BE2C (cell line): ENCODE measurements at regions not wholly inside any gene's neighbourhood (a gene's known extent, or its start where the extent isn't known, plus 50 kb on each side); places are given as distances from the start of the nearest gene placed in this dataset.

Source experiments
- DNase-seq: peaks from one replicate; pipeline ENCODE4 v3.0.0-alpha.2; 2020
- H3K27me3 ChIP-seq: fragments of 250-450 bp; sonication (Bioruptor Pico); 2 replicates; pipeline ENCODE4 v1.5.1; 2020; ENCODE audit warnings: mild to moderate bottlenecking
- H3K36me3 ChIP-seq: fragments of 250-450 bp; sonication (Bioruptor Pico); 2 replicates; pipeline ENCODE4 v1.5.1; 2020; ENCODE audit warnings: mild to moderate bottlenecking
- H3K4me1 ChIP-seq: fragments of 250-450 bp; sonication (Bioruptor Pico); 2 replicates; pipeline ENCODE4 v1.5.1; 2020
- H3K4me3 ChIP-seq: 2 replicates; pipeline ENCODE4 v1.5.1; 2011; ENCODE audit warnings: low read depth, low read length
- H3K9me3 ChIP-seq: fragments of 250-450 bp; sonication (Bioruptor Pico); 2 replicates; pipeline ENCODE4 v1.5.1; 2020
- TF ChIP-seq, protein P1 (sequence below): IDR thresholded peaks from 2 replicates; pipeline ENCODE4 v1.5.1; 2012; ENCODE audit warnings: mild to moderate bottlenecking, low read depth, low read length

DNA sequence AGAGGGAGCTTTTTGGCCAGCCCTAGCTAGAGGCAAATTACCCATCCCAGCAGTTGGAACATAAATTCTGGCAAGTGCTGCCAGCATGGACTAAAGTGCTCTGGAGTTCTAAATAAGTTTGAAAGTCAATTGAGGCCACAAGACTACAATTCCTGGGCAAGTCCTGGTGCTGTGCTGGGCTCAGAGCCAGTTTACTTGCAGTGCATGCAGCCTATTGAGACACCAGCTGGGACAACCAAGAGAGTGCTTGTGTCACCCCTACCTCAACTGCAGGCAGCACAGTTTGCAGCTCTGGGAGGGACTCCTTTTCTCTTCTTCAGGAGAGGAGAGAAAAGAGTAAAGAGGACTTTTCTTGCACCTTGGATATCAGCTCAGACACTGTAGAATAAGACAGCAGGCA is 277.2 kb upstream of the TMEFF2 start:
- TF ChIP-seq, protein P1, sequence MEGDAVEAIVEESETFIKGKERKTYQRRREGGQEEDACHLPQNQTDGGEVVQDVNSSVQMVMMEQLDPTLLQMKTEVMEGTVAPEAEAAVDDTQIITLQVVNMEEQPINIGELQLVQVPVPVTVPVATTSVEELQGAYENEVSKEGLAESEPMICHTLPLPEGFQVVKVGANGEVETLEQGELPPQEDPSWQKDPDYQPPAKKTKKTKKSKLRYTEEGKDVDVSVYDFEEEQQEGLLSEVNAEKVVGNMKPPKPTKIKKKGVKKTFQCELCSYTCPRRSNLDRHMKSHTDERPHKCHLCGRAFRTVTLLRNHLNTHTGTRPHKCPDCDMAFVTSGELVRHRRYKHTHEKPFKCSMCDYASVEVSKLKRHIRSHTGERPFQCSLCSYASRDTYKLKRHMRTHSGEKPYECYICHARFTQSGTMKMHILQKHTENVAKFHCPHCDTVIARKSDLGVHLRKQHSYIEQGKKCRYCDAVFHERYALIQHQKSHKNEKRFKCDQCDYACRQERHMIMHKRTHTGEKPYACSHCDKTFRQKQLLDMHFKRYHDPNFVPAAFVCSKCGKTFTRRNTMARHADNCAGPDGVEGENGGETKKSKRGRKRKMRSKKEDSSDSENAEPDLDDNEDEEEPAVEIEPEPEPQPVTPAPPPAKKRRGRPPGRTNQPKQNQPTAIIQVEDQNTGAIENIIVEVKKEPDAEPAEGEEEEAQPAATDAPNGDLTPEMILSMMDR = no peak
- no peaks in the 10 kb centered on the region for H3K4me1 ChIP-seq
- H3K27me3 ChIP-seq = no peaks in the 10 kb centered on the region
- H3K4me3 ChIP-seq = no peak overlapping the region
- DNase-seq = no peak
- no peaks in the 10 kb centered on the region for H3K36me3 ChIP-seq
- H3K9me3 ChIP-seq = no peaks in the 10 kb centered on the region

DNA sequence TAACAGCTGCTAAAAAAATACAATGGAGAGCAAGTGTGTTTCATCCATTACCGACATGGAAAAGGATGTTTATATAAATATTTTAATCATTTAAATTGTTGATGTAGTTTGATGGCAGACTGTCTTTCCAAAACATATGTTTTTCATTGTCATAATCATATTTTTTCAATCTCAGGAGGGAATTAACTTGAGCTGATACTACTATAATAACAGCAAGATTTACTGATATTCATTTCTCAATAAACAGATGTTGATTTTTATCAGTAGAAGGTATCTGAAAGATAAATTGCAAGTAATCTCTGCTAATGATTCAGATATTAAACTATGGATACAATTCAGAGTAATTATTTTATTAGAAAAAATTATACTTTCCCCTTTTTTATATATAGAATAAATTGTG is 274.9 kb upstream of the TMEFF2 start:
- H3K4me1 ChIP-seq = no peaks in the 10 kb centered on the region
- H3K9me3 ChIP-seq = no peaks in the 10 kb centered on the region
- TF ChIP-seq, protein P1 = no peak

DNA sequence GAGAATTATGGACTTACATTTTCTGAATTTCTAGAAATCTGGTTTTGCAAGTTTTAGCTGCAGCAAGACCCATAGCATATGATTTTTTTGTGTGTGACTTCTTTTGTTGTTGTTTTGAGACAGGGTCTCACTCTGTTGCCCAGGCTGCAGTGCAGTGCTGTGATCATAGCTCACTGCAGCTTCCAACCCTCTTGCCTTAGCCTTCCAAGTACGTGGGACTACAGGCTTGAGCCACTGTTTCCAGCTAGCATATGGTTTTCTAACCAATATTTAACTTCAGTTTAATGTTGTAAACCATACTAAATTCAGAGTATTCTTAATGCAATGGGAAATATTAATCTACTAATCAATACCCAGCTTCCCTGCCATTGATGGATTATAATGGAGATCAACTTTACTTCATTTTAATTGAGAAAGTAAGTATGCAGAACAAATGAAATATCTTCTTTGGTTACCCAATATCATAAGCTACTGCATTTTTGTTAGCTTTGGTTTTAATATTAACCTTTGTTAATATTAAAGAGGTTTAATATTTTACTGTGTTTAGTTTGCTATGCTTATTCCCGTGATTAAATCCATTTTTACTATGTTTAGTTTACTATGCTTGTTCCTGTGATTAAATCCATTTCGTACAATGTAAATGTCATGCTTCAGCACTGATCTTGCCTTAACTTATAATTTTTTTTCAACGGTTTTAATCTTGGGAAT is 273.4 kb upstream of the TMEFF2 start:
- Histone ChIP-seq H3K36me3 (no peaks in the 10 kb centered on the region), H3K27me3 (no peaks in the 10 kb centered on the region), H3K9me3 (no peaks in the 10 kb centered on the region), H3K4me3 (no peak overlapping the region), H3K4me1 (no peaks in the 10 kb centered on the region)
- no peak for DNase-seq
- TF ChIP-seq, protein P1 = no peak

More for the DNA sequence above, 274.9 kb upstream of the TMEFF2 start:
- no peaks in the 10 kb centered on the region for H3K27me3 ChIP-seq
- DNase-seq = no peak
- no peaks in the 10 kb centered on the region for H3K36me3 ChIP-seq
- no peak overlapping the region for H3K4me3 ChIP-seq

DNA sequence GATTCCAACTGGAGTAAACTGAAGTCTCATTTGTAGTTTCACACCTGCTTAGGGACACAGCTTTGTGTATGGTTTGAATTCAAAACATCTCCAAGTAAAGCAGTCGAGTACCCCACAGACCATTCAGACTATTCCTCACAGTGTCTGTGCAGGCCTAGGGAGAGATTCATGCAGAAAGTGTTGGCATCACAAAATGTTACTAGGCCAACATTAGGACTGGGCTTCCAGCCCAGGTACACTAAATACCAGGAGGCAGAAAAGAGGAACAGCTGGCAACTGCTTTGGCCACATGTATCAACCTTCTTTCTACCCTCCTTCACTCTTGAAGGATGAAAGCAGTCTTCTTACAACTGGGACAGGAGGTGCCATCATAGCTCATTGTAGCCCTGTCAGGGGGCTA is 270.4 kb upstream of the TMEFF2 start:
- Histone ChIP-seq H3K9me3 (no peaks in the 10 kb centered on the region), H3K4me3 (no peak overlapping the region), H3K27me3 (no peaks in the 10 kb centered on the region), H3K36me3 (no peaks in the 10 kb centered on the region), H3K4me1 (no peaks in the 10 kb centered on the region)
- TF ChIP-seq, protein P1 = no peak
- no peak for DNase-seq

DNA sequence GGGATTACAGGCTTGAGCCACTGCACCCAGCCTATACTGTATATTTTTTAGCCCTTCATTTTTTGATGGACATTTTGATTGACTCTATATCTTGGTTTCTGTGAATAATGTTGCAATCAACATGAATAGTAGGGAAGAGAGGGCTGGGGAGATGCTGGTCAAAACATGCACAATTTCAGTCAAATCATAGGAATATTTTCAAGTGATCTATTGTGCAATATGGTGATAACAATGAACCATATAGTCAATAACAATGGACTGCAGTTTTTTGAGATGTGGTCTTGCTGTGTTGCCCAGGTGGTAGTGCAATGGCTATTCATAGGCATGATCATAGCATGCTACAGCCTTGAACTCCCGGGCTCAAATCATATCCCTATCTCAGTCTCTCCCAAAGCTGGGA is 264.7 kb upstream of the TMEFF2 start:
- Histone ChIP-seq H3K27me3 (no peaks in the 10 kb centered on the region), H3K36me3 (no peaks in the 10 kb centered on the region), H3K4me1 (no peaks in the 10 kb centered on the region), H3K9me3 (no peaks in the 10 kb centered on the region), H3K4me3 (no peak overlapping the region)
- TF ChIP-seq, protein P1 = no peak
- DNase-seq = no peak

DNA sequence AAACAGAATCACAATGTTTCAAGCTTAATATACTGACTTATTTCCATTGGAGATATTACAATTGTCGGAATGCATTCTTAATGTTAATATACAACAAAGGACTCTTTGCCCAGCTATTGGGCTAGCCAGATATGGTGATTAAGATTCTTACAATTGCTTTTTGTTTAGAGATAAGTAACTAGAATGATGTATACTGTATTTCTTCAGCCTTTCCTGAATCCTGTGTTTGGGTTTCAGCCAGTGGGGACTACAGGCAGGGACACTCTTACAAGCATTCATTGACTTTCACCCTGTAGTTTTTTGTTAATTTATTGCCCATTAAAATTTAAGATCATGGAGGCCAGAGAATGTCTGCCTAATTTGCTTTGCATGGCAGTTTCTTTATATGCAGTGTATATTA is 254.1 kb upstream of the TMEFF2 start:
- Histone ChIP-seq H3K36me3 (no peaks in the 10 kb centered on the region), H3K4me1 (no peaks in the 10 kb centered on the region; the same call in 1 of the 2 replicates), H3K9me3 (no peaks in the 10 kb centered on the region), H3K27me3 (no peaks in the 10 kb centered on the region), H3K4me3 (no peak overlapping the region)
- TF ChIP-seq, protein P1 = no peak
- no peak for DNase-seq
